ENCODE measurements at regions not wholly inside any gene's neighbourhood (a gene's known extent, or its start where the extent isn't known, plus 50 kb on each side); places are given as distances from the start of the nearest gene placed in this dataset.

- peaks cover 5 to 6% of the 10 kb centered on the region in 2 donors for H3K36me3 Mint-ChIP-seq (ENCODE audit: insufficient read depth in 2 of 2)
These were observed 359.7 kb downstream of the MLLT3 start for GRCh38 chr9:20262611-20263010.

GRCh38 chr9:20256284-20256948, 365.9 kb downstream of the MLLT3 start:
- no peak overlapping the region for H3K4me3 Mint-ChIP-seq
- ATAC-seq (replicated peaks in 1 of 2) (peak; percentile 61 to 69), DNase-seq (no peak)
- H3K4me1 Mint-ChIP-seq (ENCODE audit: low read depth): peaks cover 36% of the 10 kb centered on the region
- H3K36me3 Mint-ChIP-seq (ENCODE audit: insufficient read depth in 2 of 2): peaks cover 0 to 1% of the 10 kb centered on the region in 2 donors
- no peaks in the 10 kb centered on the region for H3K27me3 Mint-ChIP-seq (ENCODE audit: low read depth)
- peaks cover 0 to 3% of the 10 kb centered on the region in 2 donors for H3K9me3 Mint-ChIP-seq
- H3K27ac Mint-ChIP-seq: no peak overlapping the region

More at GRCh38 chr9:20262611-20263010, 359.7 kb downstream of the MLLT3 start:
- H3K9me3 Mint-ChIP-seq: peaks cover 3 to 5% of the 10 kb centered on the region in 2 donors
- H3K4me3 Mint-ChIP-seq: no peak overlapping the region
- no peaks in the 10 kb centered on the region for H3K27me3 Mint-ChIP-seq (ENCODE audit: low read depth)
- no peak for ATAC-seq (replicated peaks in 1 of 2)
- DNase-seq: no peak
- peaks cover 2% of the 10 kb centered on the region for H3K4me1 Mint-ChIP-seq (ENCODE audit: low read depth)
- no peak overlapping the region for H3K27ac Mint-ChIP-seq

GRCh38 chr9:20255052-20255451, 367.2 kb downstream of the MLLT3 start:
- Mint-ChIP-seq H3K36me3 (ENCODE audit: insufficient read depth in 2 of 2) (peaks cover 0 to 1% of the 10 kb centered on the region in 2 donors), H3K9me3 (peaks cover 0 to 3% of the 10 kb centered on the region in 2 donors), H3K27ac (no peak overlapping the region), H3K4me3 (no peak overlapping the region), H3K4me1 (ENCODE audit: low read depth) (peaks cover 36% of the 10 kb centered on the region), H3K27me3 (ENCODE audit: low read depth) (no peaks in the 10 kb centered on the region)
- peak; percentile 62 to 71 for ATAC-seq (replicated peaks in 1 of 2)
- DNase-seq: no peak

- ATAC-seq (replicated peaks in 1 of 2) (no peak), DNase-seq (no peak)
- Mint-ChIP-seq H3K27ac (no peak overlapping the region), H3K27me3 (ENCODE audit: low read depth) (no peaks in the 10 kb centered on the region), H3K36me3 (ENCODE audit: insufficient read depth in 2 of 2) (peaks cover 0 to 1% of the 10 kb centered on the region in 2 donors), H3K9me3 (peaks cover 0 to 3% of the 10 kb centered on the region in 2 donors), H3K4me3 (no peak overlapping the region), H3K4me1 (ENCODE audit: low read depth) (peaks cover 36% of the 10 kb centered on the region)
These were observed 368.7 kb downstream of the MLLT3 start for GRCh38 chr9:20253635-20254034.

- H3K4me3 Mint-ChIP-seq: no peak overlapping the region
- no peak overlapping the region for H3K27ac Mint-ChIP-seq
- DNase-seq (no peak), ATAC-seq (replicated peaks in 1 of 2) (no peak)
- H3K36me3 Mint-ChIP-seq (ENCODE audit: insufficient read depth in 2 of 2): peaks cover 0 to 1% of the 10 kb centered on the region in 2 donors
- peaks cover 36% of the 10 kb centered on the region for H3K4me1 Mint-ChIP-seq (ENCODE audit: low read depth)
- H3K9me3 Mint-ChIP-seq: peaks cover 0 to 3% of the 10 kb centered on the region in 2 donors
- H3K27me3 Mint-ChIP-seq (ENCODE audit: low read depth): no peaks in the 10 kb centered on the region
These were observed 369.5 kb downstream of the MLLT3 start for GRCh38 chr9:20252778-20253177.

- Mint-ChIP-seq H3K9me3 (peaks cover 0 to 3% of the 10 kb centered on the region in 2 donors), H3K4me1 (ENCODE audit: low read depth) (peaks cover 16% of the 10 kb centered on the region), H3K4me3 (no peak overlapping the region), H3K36me3 (ENCODE audit: insufficient read depth in 2 of 2) (peaks cover 0 to 1% of the 10 kb centered on the region in 2 donors), H3K27me3 (ENCODE audit: low read depth) (no peaks in the 10 kb centered on the region), H3K27ac (no peak overlapping the region)
- DNase-seq (no peak), ATAC-seq (replicated peaks in 1 of 2) (no peak)
These were observed 371.5 kb downstream of the MLLT3 start for GRCh38 chr9:20250791-20251190.

- H3K27ac Mint-ChIP-seq: no peak overlapping the region
- no peaks in the 10 kb centered on the region for H3K9me3 Mint-ChIP-seq
- H3K27me3 Mint-ChIP-seq (ENCODE audit: low read depth): peaks cover 27% of the 10 kb centered on the region
- no peak overlapping the region for H3K4me3 Mint-ChIP-seq
- no peak for DNase-seq
- no peak for ATAC-seq (replicated peaks in 1 of 2)
- peaks cover 47% of the 10 kb centered on the region for H3K4me1 Mint-ChIP-seq (ENCODE audit: low read depth)
- no peaks in the 10 kb centered on the region for H3K36me3 Mint-ChIP-seq (ENCODE audit: insufficient read depth in 2 of 2)
These were observed 378.0 kb downstream of the MLLT3 start for GRCh38 chr9:20244271-20244670.

GRCh38 chr9:20243841-20244240, 378.5 kb downstream of the MLLT3 start:
- Mint-ChIP-seq H3K4me3 (no peak overlapping the region), H3K4me1 (ENCODE audit: low read depth) (peaks cover 47% of the 10 kb centered on the region), H3K36me3 (ENCODE audit: insufficient read depth in 2 of 2) (no peaks in the 10 kb centered on the region), H3K27me3 (ENCODE audit: low read depth) (peaks cover 27% of the 10 kb centered on the region), H3K9me3 (no peaks in the 10 kb centered on the region), H3K27ac (no peak overlapping the region)
- ATAC-seq (replicated peaks in 1 of 2): no peak
- no peak for DNase-seq

GRCh38 chr9:20242510-20243189, 379.6 kb downstream of the MLLT3 start:
- Mint-ChIP-seq H3K36me3 (ENCODE audit: insufficient read depth in 2 of 2) (no peaks in the 10 kb centered on the region), H3K4me3 (peak overlapping the region; percentile 28 to 46), H3K4me1 (ENCODE audit: low read depth) (peaks cover 52% of the 10 kb centered on the region), H3K9me3 (no peaks in the 10 kb centered on the region), H3K27ac (peak overlapping the region; percentile 17), H3K27me3 (ENCODE audit: low read depth) (peaks cover 27% of the 10 kb centered on the region)
- peak; percentile 29 to 30 for DNase-seq
- ATAC-seq (replicated peaks in 1 of 2): peak; percentile 63 to 85

- peak overlapping the region in 1 of 2 donors; percentile 46 for H3K4me3 Mint-ChIP-seq
- peaks cover 54% of the 10 kb centered on the region for H3K4me1 Mint-ChIP-seq (ENCODE audit: low read depth)
- H3K9me3 Mint-ChIP-seq: no peaks in the 10 kb centered on the region
- DNase-seq (no peak), ATAC-seq (replicated peaks in 1 of 2) (peak; percentile 20 to 61)
- H3K27me3 Mint-ChIP-seq (ENCODE audit: low read depth): peaks cover 27% of the 10 kb centered on the region
- H3K36me3 Mint-ChIP-seq (ENCODE audit: insufficient read depth in 2 of 2): peaks cover 0 to 2% of the 10 kb centered on the region in 2 donors
- H3K27ac Mint-ChIP-seq: peak overlapping the region; percentile 10
These were observed 381.8 kb downstream of the MLLT3 start for GRCh38 chr9:20240498-20240897.

- Mint-ChIP-seq H3K27me3 (ENCODE audit: low read depth) (peaks cover 27% of the 10 kb centered on the region), H3K27ac (no peak overlapping the region), H3K4me1 (ENCODE audit: low read depth) (peaks cover 50% of the 10 kb centered on the region), H3K4me3 (no peak overlapping the region), H3K9me3 (peaks cover 2 to 4% of the 10 kb centered on the region in 2 donors), H3K36me3 (ENCODE audit: insufficient read depth in 2 of 2) (peaks cover 1 to 8% of the 10 kb centered on the region in 2 donors)
- DNase-seq: no peak
- ATAC-seq (replicated peaks in 1 of 2): no peak
These were observed 383.4 kb downstream of the MLLT3 start for GRCh38 chr9:20238921-20239320.

- Mint-ChIP-seq H3K27ac (no peak overlapping the region), H3K27me3 (ENCODE audit: low read depth) (peaks cover 27% of the 10 kb centered on the region), H3K4me3 (no peak overlapping the region)
These were observed 384.6 kb downstream of the MLLT3 start for GRCh38 chr9:20237686-20238085.

GRCh38 chr9:20236676-20237075, 385.6 kb downstream of the MLLT3 start:
- DNase-seq (no peak), ATAC-seq (replicated peaks in 1 of 2) (no peak)
- H3K27ac Mint-ChIP-seq: no peak overlapping the region
- H3K4me3 Mint-ChIP-seq: no peak overlapping the region
- H3K9me3 Mint-ChIP-seq: peaks cover 3 to 6% of the 10 kb centered on the region in 2 donors
- peaks cover 21% of the 10 kb centered on the region for H3K27me3 Mint-ChIP-seq (ENCODE audit: low read depth)
- H3K4me1 Mint-ChIP-seq (ENCODE audit: low read depth): peaks cover 28% of the 10 kb centered on the region
- H3K36me3 Mint-ChIP-seq (ENCODE audit: insufficient read depth in 2 of 2): peaks cover 1 to 11% of the 10 kb centered on the region in 2 donors

More at GRCh38 chr9:20237686-20238085, 384.6 kb downstream of the MLLT3 start:
- ATAC-seq (replicated peaks in 1 of 2) (no peak), DNase-seq (no peak)
- Mint-ChIP-seq H3K36me3 (ENCODE audit: insufficient read depth in 2 of 2) (peaks cover 1 to 10% of the 10 kb centered on the region in 2 donors), H3K9me3 (peaks cover 2 to 5% of the 10 kb centered on the region in 2 donors), H3K4me1 (ENCODE audit: low read depth) (peaks cover 38% of the 10 kb centered on the region)

Data from activated T-cell treated with anti-CD3 and anti-CD28 coated beads, Interleukin-2, amount 50 U/mL, for 72 hours (primary cell).